Mesendoderm (in vitro differentiated cells): ENCODE measurements at regions not wholly inside any gene's neighbourhood (a gene's known extent, or its start where the extent isn't known, plus 50 kb on each side); places are given as distances from the start of the nearest gene placed in this dataset.

Source experiments
- DNase-seq: peaks from one replicate; pipeline ENCODE4 v3.0.0; 2013
- H2AK5ac ChIP-seq: 2 replicates; pipeline ENCODE4 v1.6.1; 2013; ENCODE audit warnings: low read length, inconsistent platforms
- H2BK120ac ChIP-seq: 2 replicates; pipeline ENCODE4 v1.6.1; 2013; ENCODE audit warnings: low read depth, mild to moderate bottlenecking, low read length, moderate library complexity, mixed read lengths
- H2BK15ac ChIP-seq: replicated peaks from 2 replicates; pipeline ENCODE4 v1.6.1; 2013; ENCODE audit warnings: low read depth, mild to moderate bottlenecking, moderate library complexity
- H2BK5ac ChIP-seq: 2 replicates; pipeline ENCODE4 v1.6.1; 2013; ENCODE audit warnings: low read length, inconsistent platforms
- H3K18ac ChIP-seq: 2 replicates; pipeline ENCODE4 v1.6.1; 2013; ENCODE audit warnings: mild to moderate bottlenecking, low read length, mixed read lengths
- H3K23ac ChIP-seq: one replicate; pipeline ENCODE4 v1.6.1; 2013; ENCODE audit warnings: low read length
- H3K27ac ChIP-seq: 2 replicates; pipeline ENCODE4 v1.5.1; 2013; ENCODE audit warnings: low read depth, mild to moderate bottlenecking, inconsistent platforms, low read length, moderate library complexity
- H3K27me3 ChIP-seq: 2 replicates; pipeline ENCODE4 v1.6.1; 2013; ENCODE audit warnings: low read length, control low read depth, mild to moderate bottlenecking, inconsistent platforms; ENCODE audit not compliant: insufficient read depth, poor library complexity
- H3K36me3 ChIP-seq: 2 replicates; pipeline ENCODE4 v1.6.1; 2013; ENCODE audit warnings: low read length, inconsistent platforms; ENCODE audit not compliant: control insufficient read depth, insufficient read depth
- H3K4ac ChIP-seq: one replicate; pipeline ENCODE4 v1.6.1; 2013; ENCODE audit warnings: low read depth, mild to moderate bottlenecking, low read length, moderate library complexity
- H3K4me1 ChIP-seq: 2 replicates; pipeline ENCODE4 v1.6.1; 2013; ENCODE audit warnings: low read depth, low read length, inconsistent platforms; ENCODE audit not compliant: control insufficient read depth
- H3K4me2 ChIP-seq: 2 replicates; pipeline ENCODE4 v1.6.1; 2013; ENCODE audit warnings: low read length
- H3K4me3 ChIP-seq: 2 replicates; pipeline ENCODE4 v1.5.1; 2013; ENCODE audit warnings: mild to moderate bottlenecking, low read length
- H3K56ac ChIP-seq: one replicate; pipeline ENCODE4 v1.6.1; 2013; ENCODE audit warnings: low read length
- H3K79me1 ChIP-seq: 2 replicates; pipeline ENCODE4 v1.6.1; 2013; ENCODE audit warnings: low read length, inconsistent platforms
- H3K79me2 ChIP-seq: 2 replicates; pipeline ENCODE4 v1.6.1; 2013; ENCODE audit warnings: mild to moderate bottlenecking, low read length; ENCODE audit not compliant: control insufficient read depth, insufficient read depth
- H3K9ac ChIP-seq: 2 replicates; pipeline ENCODE4 v1.6.1; 2013; ENCODE audit warnings: low read length, inconsistent platforms
- H4K5ac ChIP-seq: one replicate; pipeline ENCODE4 v1.6.1; 2013; ENCODE audit warnings: low read length
- H4K8ac ChIP-seq: one replicate; pipeline ENCODE4 v1.6.1; 2013; ENCODE audit warnings: low read depth, mild to moderate bottlenecking, control low read depth, low read length, moderate library complexity
- WGBS: extraction: QIAGEN DNeasy Blood & Tissue Kit; methylation state at CpG from one replicate; pipeline ENCODE4 v1.1.7; 2013; ENCODE audit warnings: low lambda C conversion rate, missing lambda C conversion rate; ENCODE audit not compliant: insufficient coverage; ENCODE audit errors: extremely low coverage; 5-methylcytosine and 5-hydroxymethylcytosine counted together

DNA sequence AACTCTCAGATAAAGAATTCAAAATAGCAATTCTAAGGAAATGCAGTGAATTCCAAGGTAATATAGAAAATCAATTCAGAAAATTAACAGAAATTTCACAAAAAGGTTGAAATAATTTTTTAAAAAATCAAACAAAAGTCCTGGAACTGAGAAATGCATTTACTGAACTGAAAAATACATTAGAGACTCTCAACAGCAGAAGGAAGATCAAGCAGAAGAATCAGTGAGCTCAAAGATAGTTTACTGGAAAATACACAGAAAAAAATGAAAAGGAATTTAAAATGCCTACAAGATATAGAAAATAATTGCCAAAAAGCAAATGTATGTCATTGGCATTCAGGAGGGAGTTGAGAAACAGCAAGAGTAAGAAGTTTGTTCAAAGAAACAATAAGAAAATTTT lies 107.3 kb downstream of the BUD13 start:
- Histone ChIP-seq H2BK5ac (no peak overlapping the region), H2AK5ac (no peak overlapping the region), H2BK15ac (no peak overlapping the region), H2BK120ac (no peak overlapping the region), H3K4ac (no peak overlapping the region), H3K9ac (no peak overlapping the region), H4K8ac (no peak overlapping the region), H3K4me2 (no peak overlapping the region), H3K79me2 (no peaks in the 10 kb centered on the region), H3K4me1 (no peaks in the 10 kb centered on the region), H4K5ac (no peak overlapping the region), H3K27me3 (no peaks in the 10 kb centered on the region), H3K56ac (no peak overlapping the region), H3K27ac (no peak overlapping the region), H3K36me3 (no peaks in the 10 kb centered on the region), H3K79me1 (no peaks in the 10 kb centered on the region), H3K23ac (no peak overlapping the region), H3K4me3 (no peak overlapping the region), H3K18ac (no peak overlapping the region)
- no peak for DNase-seq

DNA sequence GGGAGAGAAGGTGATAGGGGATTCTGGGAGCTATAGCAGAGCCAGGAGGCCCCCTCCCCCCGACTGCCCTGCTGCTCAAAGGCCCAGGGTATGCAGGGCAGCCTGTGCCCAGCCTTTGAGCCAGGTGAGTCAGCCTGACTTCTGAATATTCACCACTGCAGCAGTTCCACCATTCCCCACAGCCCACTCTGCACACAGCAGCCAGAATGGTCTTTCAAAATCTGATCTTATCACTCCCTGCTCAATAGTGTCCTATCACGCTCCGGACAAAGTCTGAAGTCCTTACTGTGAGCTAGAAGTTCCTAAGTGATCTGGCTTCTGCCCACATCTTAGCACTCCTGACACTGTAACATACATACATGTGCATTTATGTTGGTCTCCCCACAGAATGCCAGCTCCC lies 111.7 kb downstream of the BUD13 start:
- H3K18ac ChIP-seq, result no peak overlapping the region

DNA sequence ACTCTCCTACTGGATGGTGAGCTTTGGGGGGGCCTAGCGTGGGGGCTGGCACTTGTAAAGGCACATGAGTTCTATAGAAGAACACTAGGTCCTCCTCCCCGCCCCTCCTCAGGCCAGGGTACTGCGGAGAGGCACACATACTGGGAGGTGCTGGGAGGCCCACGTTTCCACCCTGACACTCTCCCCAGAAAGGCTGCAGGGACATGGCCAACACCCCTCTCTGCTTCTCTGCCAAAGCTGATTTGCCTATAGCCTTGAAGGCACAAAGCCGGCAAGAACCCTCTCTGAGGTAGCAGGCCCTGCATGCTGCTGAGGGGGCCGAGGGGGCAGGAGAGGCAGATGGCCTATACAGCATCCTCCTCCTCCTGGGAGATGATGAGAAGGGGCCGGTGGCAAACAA lies 112.8 kb downstream of the BUD13 start:
- Histone ChIP-seq H3K79me2 (no peaks in the 10 kb centered on the region), H2BK15ac (no peak overlapping the region), H4K5ac (no peak overlapping the region), H2AK5ac (no peak overlapping the region), H3K4me1 (no peaks in the 10 kb centered on the region), H3K4ac (no peak overlapping the region), H2BK5ac (no peak overlapping the region), H3K56ac (no peak overlapping the region), H3K79me1 (no peaks in the 10 kb centered on the region), H2BK120ac (no peak overlapping the region), H3K4me2 (no peak overlapping the region), H4K8ac (no peak overlapping the region), H3K27ac (no peak overlapping the region), H3K36me3 (no peaks in the 10 kb centered on the region), H3K9ac (no peak overlapping the region), H3K27me3 (no peaks in the 10 kb centered on the region), H3K4me3 (no peak overlapping the region), H3K23ac (no peak overlapping the region), H3K18ac (no peak overlapping the region)
- DNase-seq, result no peak
- WGBS, result no CpG with 5 or more reads among the region's 7 CpGs

More for the DNA sequence above, 111.7 kb downstream of the BUD13 start:
- Histone ChIP-seq H3K79me1 (no peaks in the 10 kb centered on the region), H3K56ac (no peak overlapping the region), H3K23ac (no peak overlapping the region), H2BK15ac (no peak overlapping the region), H2BK120ac (no peak overlapping the region), H3K27ac (no peak overlapping the region), H3K9ac (no peak overlapping the region), H4K5ac (no peak overlapping the region), H3K27me3 (no peaks in the 10 kb centered on the region), H3K4me1 (no peaks in the 10 kb centered on the region), H3K4ac (no peak overlapping the region), H3K79me2 (no peaks in the 10 kb centered on the region), H4K8ac (no peak overlapping the region), H3K36me3 (no peaks in the 10 kb centered on the region), H2AK5ac (no peak overlapping the region), H3K4me3 (no peak overlapping the region), H2BK5ac (no peak overlapping the region), H3K4me2 (no peak overlapping the region)
- no CpG with 5 or more reads among the region's 3 CpGs for WGBS
- no peak for DNase-seq

DNA sequence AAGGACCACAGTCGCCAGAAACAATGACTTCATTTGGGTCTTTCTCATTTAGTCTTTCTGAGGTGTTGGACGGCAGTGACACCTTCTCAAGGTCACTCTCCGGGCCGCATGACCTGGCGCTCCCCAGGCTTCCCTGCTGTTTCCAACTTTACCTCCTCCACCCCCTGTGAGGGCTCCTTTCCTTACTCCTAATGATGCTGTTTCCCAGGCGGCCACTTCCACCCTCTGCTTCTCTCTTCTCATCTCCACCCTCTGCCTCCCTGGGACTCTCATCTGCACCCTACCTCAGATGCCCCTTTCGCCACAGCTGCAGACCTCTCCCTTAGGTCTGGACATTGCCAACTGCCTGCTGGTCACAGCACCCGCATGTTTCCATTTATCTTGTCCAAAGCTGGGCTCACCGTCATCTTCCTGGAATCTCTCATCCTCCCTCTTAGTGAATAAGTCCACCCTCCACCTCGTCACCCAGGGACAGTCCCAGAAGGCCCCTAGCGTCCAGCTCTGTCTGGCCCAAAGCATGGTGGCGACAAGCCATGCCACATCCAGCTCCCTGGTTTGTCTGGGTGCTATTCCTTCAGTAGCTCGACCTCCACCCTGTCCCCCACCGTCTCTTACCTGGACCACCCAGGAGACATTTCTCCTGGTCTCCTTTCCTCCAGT lies 113.8 kb downstream of the BUD13 start:
- no peak overlapping the region for H3K4me2 ChIP-seq
- H3K18ac ChIP-seq, result no peak overlapping the region
- no peak for DNase-seq
- H2AK5ac ChIP-seq, result no peak overlapping the region
- no peak overlapping the region for H3K23ac ChIP-seq
- H2BK120ac ChIP-seq, result no peak overlapping the region
- no peaks in the 10 kb centered on the region for H3K27me3 ChIP-seq
- H3K79me2 ChIP-seq, result no peaks in the 10 kb centered on the region
- no CpG with 5 or more reads among the region's 14 CpGs for WGBS
- no peak overlapping the region for H4K8ac ChIP-seq
- H4K5ac ChIP-seq, result no peak overlapping the region
- H3K4me3 ChIP-seq, result no peak overlapping the region
- no peak overlapping the region for H3K9ac ChIP-seq
- no peak overlapping the region for H2BK15ac ChIP-seq
- no peaks in the 10 kb centered on the region for H3K79me1 ChIP-seq
- H3K36me3 ChIP-seq, result no peaks in the 10 kb centered on the region
- H2BK5ac ChIP-seq, result no peak overlapping the region
- no peak overlapping the region for H3K4ac ChIP-seq
- H3K27ac ChIP-seq, result no peak overlapping the region
- H3K4me1 ChIP-seq, result no peaks in the 10 kb centered on the region
- no peak overlapping the region for H3K56ac ChIP-seq

DNA sequence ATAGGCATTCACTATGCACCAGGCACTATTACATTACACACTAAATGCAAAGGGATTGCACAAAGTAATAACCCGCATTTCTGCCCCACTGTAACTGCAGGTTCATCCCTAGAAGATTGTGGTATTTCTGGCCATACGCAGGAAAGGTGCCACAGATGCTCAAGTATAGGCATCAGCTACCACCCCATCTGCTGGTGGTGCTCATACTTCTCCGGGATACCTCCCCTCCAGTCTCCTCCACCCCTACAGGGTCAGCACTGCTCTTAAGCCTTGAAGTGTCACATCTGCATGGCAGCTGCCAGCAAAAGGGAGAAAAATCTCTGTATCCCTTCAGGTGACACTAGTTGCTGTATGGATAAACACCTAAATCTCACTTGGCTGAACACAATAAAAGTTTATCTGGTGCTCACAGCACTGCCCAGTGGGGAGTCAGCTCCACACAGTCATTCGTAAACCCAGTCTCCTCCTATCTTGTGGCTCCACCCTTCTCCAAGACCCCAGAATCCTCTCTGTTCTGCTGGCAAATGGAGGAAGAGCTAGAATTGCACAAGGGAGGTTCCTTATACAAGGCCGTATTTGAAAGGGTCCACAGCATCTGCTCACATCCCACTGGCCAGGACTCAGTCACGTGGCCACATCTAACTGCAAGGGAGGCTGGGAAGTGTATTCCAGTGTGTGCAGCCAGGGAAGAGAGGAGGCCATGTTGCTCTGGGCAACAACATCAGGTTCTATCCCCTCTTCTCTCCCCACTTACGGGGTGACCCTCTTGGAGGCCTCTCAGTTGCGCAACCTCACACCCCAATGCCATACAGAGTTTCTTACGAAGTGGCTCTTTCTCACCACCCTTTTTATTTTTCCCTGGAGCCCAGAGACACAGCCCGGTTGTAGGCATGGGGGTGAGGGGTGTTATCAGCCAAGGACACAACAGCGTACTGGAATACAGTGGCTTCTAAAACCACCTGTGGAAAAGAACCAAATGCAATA lies 114.7 kb downstream of the BUD13 start:
- Histone ChIP-seq H3K4ac (no peak overlapping the region), H3K4me3 (no peak overlapping the region), H3K23ac (no peak overlapping the region), H2BK5ac (no peak overlapping the region), H2BK15ac (no peak overlapping the region), H3K27me3 (no peaks in the 10 kb centered on the region), H3K36me3 (no peaks in the 10 kb centered on the region), H4K5ac (no peak overlapping the region), H3K79me1 (no peaks in the 10 kb centered on the region), H4K8ac (no peak overlapping the region), H3K79me2 (no peaks in the 10 kb centered on the region), H3K9ac (no peak overlapping the region), H3K27ac (no peak overlapping the region), H3K4me2 (no peak overlapping the region), H2AK5ac (no peak overlapping the region), H3K18ac (no peak overlapping the region), H3K56ac (no peak overlapping the region), H3K4me1 (no peaks in the 10 kb centered on the region), H2BK120ac (no peak overlapping the region)
- DNase-seq, result peak; percentile 67
- no CpG with 5 or more reads among the region's 11 CpGs for WGBS
